ENCODE measurements at regions not wholly inside any gene's neighbourhood (a gene's known extent, or its start where the extent isn't known, plus 50 kb on each side); places are given as distances from the start of the nearest gene placed in this dataset.

DNA sequence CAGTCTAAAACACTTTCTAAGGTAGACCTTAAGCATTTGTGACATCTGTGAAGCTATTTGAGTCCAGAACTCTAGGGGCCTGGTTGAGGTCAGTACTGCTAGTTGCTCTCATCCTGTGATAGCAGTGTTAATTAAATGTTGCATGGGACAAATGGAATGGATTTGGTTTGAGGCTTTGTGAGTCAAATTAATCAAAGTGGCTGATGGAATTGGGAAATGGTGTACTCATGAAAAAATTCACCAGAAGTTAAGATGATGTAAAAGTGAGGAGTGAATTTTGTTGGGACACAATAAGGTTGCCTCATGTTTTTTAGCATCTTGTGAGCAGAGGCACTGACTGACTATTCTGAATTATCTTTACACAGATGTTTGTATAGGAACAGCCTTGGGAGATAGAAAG, 99.2 kb upstream of the ARSJ start:
- H3K27ac ChIP-seq, result no peak overlapping the region
- intact Hi-C loops (cut with DNase I), result no loop called here
- TF ChIP-seq, protein P1, sequence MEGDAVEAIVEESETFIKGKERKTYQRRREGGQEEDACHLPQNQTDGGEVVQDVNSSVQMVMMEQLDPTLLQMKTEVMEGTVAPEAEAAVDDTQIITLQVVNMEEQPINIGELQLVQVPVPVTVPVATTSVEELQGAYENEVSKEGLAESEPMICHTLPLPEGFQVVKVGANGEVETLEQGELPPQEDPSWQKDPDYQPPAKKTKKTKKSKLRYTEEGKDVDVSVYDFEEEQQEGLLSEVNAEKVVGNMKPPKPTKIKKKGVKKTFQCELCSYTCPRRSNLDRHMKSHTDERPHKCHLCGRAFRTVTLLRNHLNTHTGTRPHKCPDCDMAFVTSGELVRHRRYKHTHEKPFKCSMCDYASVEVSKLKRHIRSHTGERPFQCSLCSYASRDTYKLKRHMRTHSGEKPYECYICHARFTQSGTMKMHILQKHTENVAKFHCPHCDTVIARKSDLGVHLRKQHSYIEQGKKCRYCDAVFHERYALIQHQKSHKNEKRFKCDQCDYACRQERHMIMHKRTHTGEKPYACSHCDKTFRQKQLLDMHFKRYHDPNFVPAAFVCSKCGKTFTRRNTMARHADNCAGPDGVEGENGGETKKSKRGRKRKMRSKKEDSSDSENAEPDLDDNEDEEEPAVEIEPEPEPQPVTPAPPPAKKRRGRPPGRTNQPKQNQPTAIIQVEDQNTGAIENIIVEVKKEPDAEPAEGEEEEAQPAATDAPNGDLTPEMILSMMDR (IDR thresholded peaks at IDR 0.05), result no peak
- TF ChIP-seq POLR2A (IDR thresholded peaks at IDR 0.05), result no peak
- no peak for TF ChIP-seq EP300 (IDR thresholded peaks at IDR 0.05)
- DNase-seq, result no peak
- no peaks in the 10 kb centered on the region for H3K4me1 ChIP-seq (ENCODE audit: insufficient read depth)
- H3K4me3 ChIP-seq, result no peak overlapping the region
- H3K36me3 ChIP-seq, result no peaks in the 10 kb centered on the region
- H3K27me3 ChIP-seq, result no peaks in the 10 kb centered on the region
- no peaks in the 10 kb centered on the region for H3K9me3 ChIP-seq

DNA sequence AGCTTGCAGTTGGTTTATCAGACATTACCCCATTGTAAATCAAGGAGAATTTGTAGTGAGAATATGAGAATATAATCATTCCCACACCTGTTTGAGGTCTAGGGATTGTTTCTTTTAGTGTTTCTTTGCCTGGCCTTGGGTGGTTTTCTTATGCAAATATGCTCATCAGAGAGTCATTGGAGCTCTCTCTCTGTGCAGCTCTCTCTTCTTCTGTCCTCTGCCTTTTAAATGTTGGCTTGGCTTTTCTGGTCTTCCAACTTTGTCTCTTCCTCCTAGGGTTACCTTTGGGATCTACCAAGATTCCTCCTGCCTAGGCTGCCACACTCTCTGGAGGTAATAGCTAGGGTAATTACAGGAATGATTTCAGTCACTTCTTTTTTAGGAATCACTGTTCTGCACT, 102.3 kb upstream of the ARSJ start:
- H3K27ac ChIP-seq, result no peak overlapping the region
- H3K27me3 ChIP-seq, result no peaks in the 10 kb centered on the region

DNA sequence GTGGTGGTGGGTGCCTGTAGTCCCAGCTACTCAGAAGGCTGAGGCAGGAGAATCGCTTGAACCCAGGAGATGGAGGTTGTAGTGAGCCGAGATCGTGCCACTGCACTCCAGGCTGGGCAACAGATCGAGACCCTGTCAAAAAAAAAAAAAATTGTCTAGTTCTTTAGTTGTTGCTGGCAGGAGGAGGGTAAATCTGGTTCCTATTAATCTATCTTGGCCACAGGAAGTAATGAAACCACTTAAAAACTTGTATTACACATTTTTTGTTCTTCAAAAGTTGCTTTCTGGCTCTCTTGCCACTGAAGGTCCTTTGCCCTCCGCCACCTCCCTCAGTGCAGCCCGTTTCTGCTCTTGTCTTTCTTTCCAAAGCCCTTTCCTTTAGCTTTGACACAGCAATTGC, 102.9 kb upstream of the ARSJ start:
- Histone ChIP-seq H3K4me1 (ENCODE audit: insufficient read depth) (no peaks in the 10 kb centered on the region), H3K27ac (no peak overlapping the region), H3K4me3 (no peak overlapping the region), H3K36me3 (no peaks in the 10 kb centered on the region), H3K27me3 (no peaks in the 10 kb centered on the region), H3K9me3 (no peaks in the 10 kb centered on the region)
- TF ChIP-seq POLR2A (IDR thresholded peaks at IDR 0.05) (no peak), EP300 (IDR thresholded peaks at IDR 0.05) (no peak)
- TF ChIP-seq, protein P1 (IDR thresholded peaks at IDR 0.05), result no peak
- intact Hi-C loops (cut with DNase I), result no loop called here
- WGBS, 3 donors, result 81 to 89% (median 87%) methylated on average over 6 of the region's 6 CpGs
- no peak for DNase-seq

More for the DNA sequence above, 102.3 kb upstream of the ARSJ start:
- intact Hi-C loops (cut with DNase I), result no loop called here
- DNase-seq, result no peak
- Histone ChIP-seq H3K4me1 (ENCODE audit: insufficient read depth) (no peaks in the 10 kb centered on the region), H3K9me3 (no peaks in the 10 kb centered on the region), H3K36me3 (no peaks in the 10 kb centered on the region), H3K4me3 (no peak overlapping the region)
- TF ChIP-seq EP300 (IDR thresholded peaks at IDR 0.05) (no peak), POLR2A (IDR thresholded peaks at IDR 0.05) (no peak)
- TF ChIP-seq, protein P1 (IDR thresholded peaks at IDR 0.05), result no peak

DNA sequence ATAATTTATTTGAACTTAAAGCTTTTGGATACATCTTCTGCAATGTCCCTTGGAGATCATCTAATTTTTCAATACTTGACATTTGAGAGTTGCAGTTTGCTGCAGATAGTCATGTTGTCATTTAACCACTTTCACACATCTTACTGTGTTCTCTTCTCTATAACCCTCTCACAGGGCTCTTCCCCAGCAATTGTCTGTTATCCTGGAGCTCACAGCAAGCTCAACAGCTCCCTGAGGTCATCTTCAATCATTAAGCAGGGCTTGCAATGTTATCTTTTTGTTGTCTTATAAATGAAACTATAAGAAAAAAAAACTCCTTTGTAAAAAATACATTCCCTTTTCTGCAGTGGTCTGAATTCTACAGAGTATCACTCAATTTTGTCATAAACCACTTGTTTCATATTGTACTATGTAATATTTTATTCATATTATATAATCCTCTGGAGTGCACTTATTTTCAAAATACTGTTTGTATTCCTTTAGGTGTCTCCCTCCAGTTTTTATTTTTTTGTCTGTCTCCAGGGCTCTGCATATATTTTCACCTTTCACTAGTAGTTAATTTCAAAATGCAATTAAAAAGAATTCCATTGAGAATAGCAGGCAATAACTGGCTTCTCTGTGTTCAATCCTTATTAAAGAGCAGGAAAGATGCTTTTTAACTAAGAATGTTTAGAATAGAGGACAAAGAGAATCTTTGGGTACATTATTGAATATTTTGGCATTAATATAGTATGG, 106.3 kb upstream of the ARSJ start:
- intact Hi-C loops (cut with DNase I), result no loop called here

More for the DNA sequence above, 106.3 kb upstream of the ARSJ start:
- H3K4me1 ChIP-seq (ENCODE audit: insufficient read depth), result no peaks in the 10 kb centered on the region
- H3K27me3 ChIP-seq, result no peaks in the 10 kb centered on the region
- H3K36me3 ChIP-seq, result no peaks in the 10 kb centered on the region
- no peak overlapping the region for H3K4me3 ChIP-seq
- H3K27ac ChIP-seq, result no peak overlapping the region
- no peak for DNase-seq
- no peaks in the 10 kb centered on the region for H3K9me3 ChIP-seq
- TF ChIP-seq, protein P1 (IDR thresholded peaks at IDR 0.05), result no peak

Data from ovary (tissue), 7 donors.